ENCODE measurements at regions not wholly inside any gene's neighbourhood (a gene's known extent, or its start where the extent isn't known, plus 50 kb on each side); places are given as distances from the start of the nearest gene placed in this dataset.

GRCh38 chr3:16740515-16740914 is 135.3 kb upstream of the DAZL start:
- Histone ChIP-seq H3K4me1 (ENCODE audit: control insufficient read depth in 1 of 2, insufficient read depth in 2 of 2, low read length in 2 of 2) (no peaks in the 10 kb centered on the region), H3K9me3 (ENCODE audit: control insufficient read depth in 1 of 2, insufficient read depth in 1 of 2, low read depth in 1 of 2, low read length in 2 of 2) (no peaks in the 10 kb centered on the region), H3K4me3 (replicated peaks in 1 of 2; ENCODE audit: low read depth in 1 of 2, low read length in 2 of 2) (no peak overlapping the region), H3K36me3 (ENCODE audit: control insufficient read depth in 1 of 2, insufficient read depth in 2 of 2, low read length in 2 of 2) (no peaks in the 10 kb centered on the region), H4K20me1 (ENCODE audit: insufficient read depth) (no peaks in the 10 kb centered on the region), H3K9ac (ENCODE audit: low read length) (no peak overlapping the region), H3K79me2 (ENCODE audit: insufficient read depth, low read length) (no peaks in the 10 kb centered on the region), H3K4me2 (ENCODE audit: low read length) (no peak overlapping the region), H2AFZ (ENCODE audit: low read depth, low read length, poor library complexity, severe bottlenecking) (no peak overlapping the region), H3K27me3 (ENCODE audit: insufficient read depth, low read length) (no peaks in the 10 kb centered on the region), H3K27ac (ENCODE audit: low read depth, low read length) (no peak overlapping the region), H3K9me2 (ENCODE audit: insufficient read depth) (no peaks in the 10 kb centered on the region)
- DNase-seq (ENCODE audit: low read depth, low spot score) (no peak), ATAC-seq (no peak)
- RAD21 ChIA-PET (ENCODE audit: low non-redundant PET in 1 of 2, low total read pairs in 2 of 2, uncharacterized antibody in 2 of 2, unreplicated experiment in 2 of 2) = no interaction called here
- POLR2A ChIA-PET = no interaction called here
- CTCF ChIA-PET = no interaction called here
- TF ChIP-seq RAD21 (IDR thresholded peaks at IDR 0.05; ENCODE audit: low read depth) = no peak
- no peak for TF ChIP-seq MAX (IDR thresholded peaks at IDR 0.05)
- no peak for TF ChIP-seq JUND (IDR thresholded peaks at IDR 0.05)
- TF ChIP-seq REST (IDR thresholded peaks at IDR 0.05; ENCODE audit: low read depth) = no peak
- no peak for TF ChIP-seq POLR2AphosphoS5 (IDR thresholded peaks at IDR 0.05; ENCODE audit: low read depth, low read length)
- TF ChIP-seq ELF1 (IDR thresholded peaks at IDR 0.05; ENCODE audit: borderline replicate concordance, low read depth) = no peak
- no peak for TF ChIP-seq YY1 (IDR thresholded peaks at IDR 0.05; ENCODE audit: extremely low read depth, insufficient replicate concordance, low read depth, low read length)
- no peak for TF ChIP-seq SIN3A (IDR thresholded peaks at IDR 0.05; ENCODE audit: low read depth)
- no peak for TF ChIP-seq ZFX (IDR thresholded peaks at IDR 0.05)
- no peak for TF ChIP-seq SP1 (IDR thresholded peaks at IDR 0.05; ENCODE audit: low read depth)
- no peak for TF ChIP-seq CBX3 (IDR thresholded peaks at IDR 0.05; ENCODE audit: low read depth)
- no peak for TF ChIP-seq EZH2 (IDR thresholded peaks at IDR 0.05)
- no peak for TF ChIP-seq SRF (IDR thresholded peaks at IDR 0.05; ENCODE audit: low read depth)
- no peak for TF ChIP-seq EZH2phosphoT487 (IDR thresholded peaks at IDR 0.05; ENCODE audit: borderline replicate concordance)
- no peak for TF ChIP-seq EGR1 (IDR thresholded peaks at IDR 0.05; ENCODE audit: low read depth)
- TF ChIP-seq POLR2A (IDR thresholded peaks at IDR 0.05; ENCODE audit: borderline replicate concordance, extremely low read depth, insufficient read depth, insufficient read length) = no peak
- no peak for TF ChIP-seq FOSL1 (IDR thresholded peaks at IDR 0.05; ENCODE audit: low read depth)
- no peak for TF ChIP-seq ATF3 (IDR thresholded peaks at IDR 0.05)
- TF ChIP-seq CTCF (IDR thresholded peaks at IDR 0.05 in 2 of 3, conservative IDR thresholded peaks at IDR 0.05 in 1 of 3; ENCODE audit: borderline replicate concordance in 1 of 3, insufficient read depth in 1 of 3, low read depth in 2 of 3, low read length in 2 of 3) = no peak
- no peak for TF ChIP-seq ZNF274 (IDR thresholded peaks at IDR 0.05; ENCODE audit: low read depth, low read length)
- no TSS peak for BruUV-seq (replicated peaks)
- intact Hi-C loops (cut with micrococcal nuclease) = no loop called here

Measured in HCT116 (cell line).